ENCODE measurements at regions not wholly inside any gene's neighbourhood (a gene's known extent, or its start where the extent isn't known, plus 50 kb on each side); places are given as distances from the start of the nearest gene placed in this dataset.

GRCh38 chr4:128528793-128529553 is 241.4 kb upstream of the PGRMC2 start:
- Histone ChIP-seq H3K4me3 (ENCODE audit: low read depth, low read length) (no peak overlapping the region), H3K9me3 (ENCODE audit: severe bottlenecking) (no peaks in the 10 kb centered on the region), H3K36me3 (no peaks in the 10 kb centered on the region), H3K27ac (no peak overlapping the region), H3K27me3 (ENCODE audit: insufficient read depth, low read depth, severe bottlenecking) (no peaks in the 10 kb centered on the region)
- DNase-seq: no peak
- TF ChIP-seq, protein P1, sequence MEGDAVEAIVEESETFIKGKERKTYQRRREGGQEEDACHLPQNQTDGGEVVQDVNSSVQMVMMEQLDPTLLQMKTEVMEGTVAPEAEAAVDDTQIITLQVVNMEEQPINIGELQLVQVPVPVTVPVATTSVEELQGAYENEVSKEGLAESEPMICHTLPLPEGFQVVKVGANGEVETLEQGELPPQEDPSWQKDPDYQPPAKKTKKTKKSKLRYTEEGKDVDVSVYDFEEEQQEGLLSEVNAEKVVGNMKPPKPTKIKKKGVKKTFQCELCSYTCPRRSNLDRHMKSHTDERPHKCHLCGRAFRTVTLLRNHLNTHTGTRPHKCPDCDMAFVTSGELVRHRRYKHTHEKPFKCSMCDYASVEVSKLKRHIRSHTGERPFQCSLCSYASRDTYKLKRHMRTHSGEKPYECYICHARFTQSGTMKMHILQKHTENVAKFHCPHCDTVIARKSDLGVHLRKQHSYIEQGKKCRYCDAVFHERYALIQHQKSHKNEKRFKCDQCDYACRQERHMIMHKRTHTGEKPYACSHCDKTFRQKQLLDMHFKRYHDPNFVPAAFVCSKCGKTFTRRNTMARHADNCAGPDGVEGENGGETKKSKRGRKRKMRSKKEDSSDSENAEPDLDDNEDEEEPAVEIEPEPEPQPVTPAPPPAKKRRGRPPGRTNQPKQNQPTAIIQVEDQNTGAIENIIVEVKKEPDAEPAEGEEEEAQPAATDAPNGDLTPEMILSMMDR (IDR thresholded peaks at IDR 0.05; ENCODE audit: low read depth, low read length): no peak

DNA sequence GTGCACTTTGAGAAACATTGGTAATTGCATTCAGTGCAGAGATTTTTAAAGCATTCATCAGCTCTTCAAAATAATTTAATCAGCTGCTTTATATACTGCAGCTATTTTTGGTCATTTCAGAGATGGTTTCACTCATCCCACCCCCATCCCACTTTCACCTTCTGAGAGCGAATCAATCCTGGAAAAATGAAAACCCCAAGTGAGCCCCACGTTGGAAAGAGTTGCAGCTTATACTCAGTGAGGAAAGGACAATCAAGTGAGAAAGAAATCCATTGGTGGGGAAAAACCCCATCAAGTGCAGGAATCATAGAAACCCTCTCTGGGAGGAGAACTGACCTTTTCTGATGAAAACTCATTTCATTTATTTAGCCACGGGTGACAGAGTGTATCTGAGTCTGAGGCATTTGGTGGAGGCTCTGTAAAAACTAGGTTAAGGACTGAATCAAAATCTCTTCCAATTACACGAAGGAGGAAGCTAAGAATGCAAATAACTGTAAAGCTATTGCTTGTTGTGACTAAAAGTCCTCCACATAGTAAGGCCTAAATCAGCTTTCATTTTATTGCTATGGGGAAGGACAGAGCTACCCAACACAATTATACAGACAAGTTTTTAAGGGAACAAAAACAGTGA is 240.4 kb upstream of the PGRMC2 start:
- TF ChIP-seq, protein P1 (IDR thresholded peaks at IDR 0.05; ENCODE audit: low read depth, low read length): no peak
- DNase-seq: no peak
- no peaks in the 10 kb centered on the region for H3K36me3 ChIP-seq
- H3K27ac ChIP-seq: no peak overlapping the region
- no peaks in the 10 kb centered on the region for H3K27me3 ChIP-seq (ENCODE audit: insufficient read depth, low read depth, severe bottlenecking)
- H3K9me3 ChIP-seq (ENCODE audit: severe bottlenecking): no peaks in the 10 kb centered on the region
- H3K4me3 ChIP-seq (ENCODE audit: low read depth, low read length): no peak overlapping the region

DNA sequence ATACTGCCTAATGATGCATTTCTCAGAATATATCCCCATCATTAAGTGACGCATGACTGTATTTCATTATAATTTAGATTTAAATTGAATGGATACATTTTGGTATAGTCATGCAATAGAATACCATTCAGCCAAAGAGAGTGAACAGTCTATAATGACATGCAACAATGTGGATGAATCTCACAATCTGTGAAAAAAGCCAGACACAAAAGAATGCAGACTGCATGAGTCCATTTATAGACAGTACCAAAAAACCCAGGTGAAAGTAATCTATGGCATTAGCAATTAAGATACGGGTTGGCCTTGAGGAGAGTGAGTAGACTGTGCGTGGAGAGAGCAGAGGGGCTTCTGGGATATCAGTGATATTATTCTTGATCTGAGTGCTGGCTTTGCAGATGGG is 239.7 kb upstream of the PGRMC2 start:
- H3K36me3 ChIP-seq: no peaks in the 10 kb centered on the region
- no peak overlapping the region for H3K4me3 ChIP-seq (ENCODE audit: low read depth, low read length)
- TF ChIP-seq, protein P1 (IDR thresholded peaks at IDR 0.05; ENCODE audit: low read depth, low read length): no peak
- no peaks in the 10 kb centered on the region for H3K27me3 ChIP-seq (ENCODE audit: insufficient read depth, low read depth, severe bottlenecking)
- no peak for DNase-seq
- no peak overlapping the region for H3K27ac ChIP-seq
- no peaks in the 10 kb centered on the region for H3K9me3 ChIP-seq (ENCODE audit: severe bottlenecking)

DNA sequence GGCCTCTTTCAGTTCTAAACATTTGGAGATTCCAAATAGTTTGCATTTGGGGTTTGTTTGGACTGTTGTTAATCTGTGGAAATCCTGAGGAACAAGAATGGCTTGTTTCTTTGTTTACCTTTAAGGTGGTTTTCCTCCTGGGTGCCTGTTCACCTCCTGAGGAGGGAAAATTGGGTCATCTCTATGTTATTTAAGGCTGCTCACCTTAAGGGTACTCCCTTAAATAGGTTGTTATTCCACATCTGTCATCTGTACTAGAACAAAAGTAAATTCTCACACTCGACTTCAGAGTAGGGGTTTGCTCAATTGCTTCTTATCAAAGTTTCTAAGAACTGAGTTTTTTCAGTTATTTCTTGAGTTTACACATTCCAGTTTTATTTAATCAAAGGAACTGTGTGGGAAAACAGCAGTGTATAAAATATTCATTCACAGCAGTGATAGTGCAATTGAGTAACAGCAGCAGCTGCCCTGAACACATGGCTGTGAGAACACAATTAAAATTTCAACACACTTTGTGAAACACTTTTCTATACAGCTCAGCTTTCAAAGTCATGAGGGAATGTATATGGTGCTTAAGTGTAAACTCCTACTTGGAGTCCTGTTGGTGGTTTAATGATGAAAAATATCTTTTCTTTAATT is 238.5 kb upstream of the PGRMC2 start:
- no peaks in the 10 kb centered on the region for H3K36me3 ChIP-seq
- TF ChIP-seq, protein P1 (IDR thresholded peaks at IDR 0.05; ENCODE audit: low read depth, low read length): no peak
- H3K4me3 ChIP-seq (ENCODE audit: low read depth, low read length): no peak overlapping the region
- H3K27me3 ChIP-seq (ENCODE audit: insufficient read depth, low read depth, severe bottlenecking): no peaks in the 10 kb centered on the region
- no peak overlapping the region for H3K27ac ChIP-seq
- no peaks in the 10 kb centered on the region for H3K9me3 ChIP-seq (ENCODE audit: severe bottlenecking)
- DNase-seq: no peak

DNA sequence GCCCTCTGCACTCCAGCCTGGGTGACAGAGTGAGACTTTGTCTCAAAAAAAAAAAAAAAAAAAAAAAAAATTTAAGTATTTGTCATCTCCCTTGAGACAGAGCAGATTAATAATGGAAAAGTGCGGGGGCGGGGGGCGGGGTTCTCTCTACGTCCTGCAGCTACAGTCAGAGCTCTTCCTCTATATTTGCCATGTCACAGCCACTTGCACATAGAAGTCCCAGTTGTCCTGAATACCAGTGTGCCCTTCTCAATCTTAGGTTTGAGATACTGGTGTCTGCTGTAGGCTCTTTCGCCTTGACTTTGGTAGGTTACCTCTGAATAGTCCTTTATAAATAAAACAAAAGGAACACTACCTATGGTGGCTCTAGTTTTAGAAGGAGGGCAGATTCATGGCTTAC is 237.8 kb upstream of the PGRMC2 start:
- no peaks in the 10 kb centered on the region for H3K9me3 ChIP-seq (ENCODE audit: severe bottlenecking)
- TF ChIP-seq, protein P1 (IDR thresholded peaks at IDR 0.05; ENCODE audit: low read depth, low read length): no peak
- no peak for DNase-seq
- H3K36me3 ChIP-seq: no peaks in the 10 kb centered on the region
- H3K4me3 ChIP-seq (ENCODE audit: low read depth, low read length): no peak overlapping the region
- H3K27me3 ChIP-seq (ENCODE audit: insufficient read depth, low read depth, severe bottlenecking): no peaks in the 10 kb centered on the region
- H3K27ac ChIP-seq: no peak overlapping the region
